ENCODE measurements at regions not wholly inside any gene's neighbourhood (a gene's known extent, or its start where the extent isn't known, plus 50 kb on each side); places are given as distances from the start of the nearest gene placed in this dataset.

GRCh38 chr5:25423271-25423670 is 778.5 kb upstream of the CDH10 start:
- H3K4me1 ChIP-seq (ENCODE audit: insufficient read depth, low read length): no peaks in the 10 kb centered on the region
- no peak for DNase-seq
- no peaks in the 10 kb centered on the region for H4K20me1 ChIP-seq (ENCODE audit: low read length)
- H3K9me3 ChIP-seq (ENCODE audit: low read length): no peaks in the 10 kb centered on the region
- BruUV-seq (replicated peaks): no TSS peak
- H3K27me3 ChIP-seq (ENCODE audit: low read length): no peaks in the 10 kb centered on the region
- no peaks in the 10 kb centered on the region for H3K36me3 ChIP-seq (ENCODE audit: low read depth, low read length)
- intact Hi-C loops (cut with micrococcal nuclease): no loop called here
- no peak overlapping the region for H3K9ac ChIP-seq (ENCODE audit: low read length)
- no peak overlapping the region for H3K27ac ChIP-seq (ENCODE audit: low read length)
- no peak overlapping the region for H2AFZ ChIP-seq (ENCODE audit: low read length)
- TF ChIP-seq EZH2 (IDR thresholded peaks at IDR 0.05; ENCODE audit: low read length, unreplicated experiment) (no peak), CTCF (conservative IDR thresholded peaks at IDR 0.05; ENCODE audit: low read depth, low read length) (no peak), EZH2phosphoT487 (IDR thresholded peaks at IDR 0.05; ENCODE audit: borderline replicate concordance, low read length) (no peak)
- H3K4me3 ChIP-seq (ENCODE audit: low read length): no peak overlapping the region
- H3F3A ChIP-seq (ENCODE audit: low read length, unreplicated experiment): no peaks in the 10 kb centered on the region
- no peak for ATAC-seq
- POLR2A ChIA-PET (ENCODE audit: unreplicated experiment): no interaction called here
- H3K4me2 ChIP-seq (ENCODE audit: low read length): no peak overlapping the region
- H3K9me2 ChIP-seq (replicated peaks; ENCODE audit: low read length): no peaks in the 10 kb centered on the region
- H3K79me2 ChIP-seq (ENCODE audit: low read length): no peaks in the 10 kb centered on the region
- CTCF ChIA-PET: no interaction called here

GRCh38 chr5:25419684-25420083 is 774.9 kb upstream of the CDH10 start:
- CTCF ChIA-PET: no interaction called here
- no peak overlapping the region for H3K4me3 ChIP-seq (ENCODE audit: low read length)
- ATAC-seq (no peak), DNase-seq (no peak)
- H3K9me3 ChIP-seq (ENCODE audit: low read length): no peaks in the 10 kb centered on the region
- H3K4me1 ChIP-seq (ENCODE audit: insufficient read depth, low read length): no peaks in the 10 kb centered on the region
- no peaks in the 10 kb centered on the region for H3K79me2 ChIP-seq (ENCODE audit: low read length)
- H2AFZ ChIP-seq (ENCODE audit: low read length): no peak overlapping the region
- no TSS peak for BruUV-seq (replicated peaks)
- POLR2A ChIA-PET (ENCODE audit: unreplicated experiment): no interaction called here
- H4K20me1 ChIP-seq (ENCODE audit: low read length): no peaks in the 10 kb centered on the region
- H3K36me3 ChIP-seq (ENCODE audit: low read depth, low read length): no peaks in the 10 kb centered on the region
- intact Hi-C loops (cut with micrococcal nuclease): no loop called here
- no peak for TF ChIP-seq EZH2phosphoT487 (IDR thresholded peaks at IDR 0.05; ENCODE audit: borderline replicate concordance, low read length)
- TF ChIP-seq EZH2 (IDR thresholded peaks at IDR 0.05; ENCODE audit: low read length, unreplicated experiment): no peak
- no peak for TF ChIP-seq CTCF (conservative IDR thresholded peaks at IDR 0.05; ENCODE audit: low read depth, low read length)
- no peaks in the 10 kb centered on the region for H3K9me2 ChIP-seq (replicated peaks; ENCODE audit: low read length)
- H3K27ac ChIP-seq (ENCODE audit: low read length): no peak overlapping the region
- H3K27me3 ChIP-seq (ENCODE audit: low read length): no peaks in the 10 kb centered on the region
- H3K9ac ChIP-seq (ENCODE audit: low read length): no peak overlapping the region
- no peak overlapping the region for H3K4me2 ChIP-seq (ENCODE audit: low read length)
- no peaks in the 10 kb centered on the region for H3F3A ChIP-seq (ENCODE audit: low read length, unreplicated experiment)

- no peaks in the 10 kb centered on the region; the same call in 1 of the 2 replicates for H3K4me1 ChIP-seq (ENCODE audit: insufficient read depth, low read length)
- no peak overlapping the region for H3K4me2 ChIP-seq (ENCODE audit: low read length)
- ChIA-PET CTCF (no interaction called here), POLR2A (ENCODE audit: unreplicated experiment) (no interaction called here)
- H3K79me2 ChIP-seq (ENCODE audit: low read length): no peaks in the 10 kb centered on the region
- TF ChIP-seq CTCF (conservative IDR thresholded peaks at IDR 0.05; ENCODE audit: low read depth, low read length) (no peak), EZH2phosphoT487 (IDR thresholded peaks at IDR 0.05; ENCODE audit: borderline replicate concordance, low read length) (no peak), EZH2 (IDR thresholded peaks at IDR 0.05; ENCODE audit: low read length, unreplicated experiment) (no peak)
- ATAC-seq: no peak
- H3K27ac ChIP-seq (ENCODE audit: low read length): no peak overlapping the region
- no peaks in the 10 kb centered on the region for H3F3A ChIP-seq (ENCODE audit: low read length, unreplicated experiment)
- no peak for DNase-seq
- H3K36me3 ChIP-seq (ENCODE audit: low read depth, low read length): no peaks in the 10 kb centered on the region
- H2AFZ ChIP-seq (ENCODE audit: low read length): no peak overlapping the region
- H3K4me3 ChIP-seq (ENCODE audit: low read length): no peak overlapping the region
- no peaks in the 10 kb centered on the region for H4K20me1 ChIP-seq (ENCODE audit: low read length)
- H3K27me3 ChIP-seq (ENCODE audit: low read length): no peaks in the 10 kb centered on the region
- H3K9me3 ChIP-seq (ENCODE audit: low read length): no peaks in the 10 kb centered on the region
- no TSS peak for BruUV-seq (replicated peaks)
- intact Hi-C loops (cut with micrococcal nuclease): no loop called here
- H3K9me2 ChIP-seq (replicated peaks; ENCODE audit: low read length): no peaks in the 10 kb centered on the region
- no peak overlapping the region for H3K9ac ChIP-seq (ENCODE audit: low read length)
These were observed 774.2 kb upstream of the CDH10 start for GRCh38 chr5:25418978-25419377.
